ENCODE measurements at regions not wholly inside any gene's neighbourhood (a gene's known extent, or its start where the extent isn't known, plus 50 kb on each side); places are given as distances from the start of the nearest gene placed in this dataset.
A peak's percentile ranks its signal among the peaks of the same experiment; 100 is the strongest.

DNA sequence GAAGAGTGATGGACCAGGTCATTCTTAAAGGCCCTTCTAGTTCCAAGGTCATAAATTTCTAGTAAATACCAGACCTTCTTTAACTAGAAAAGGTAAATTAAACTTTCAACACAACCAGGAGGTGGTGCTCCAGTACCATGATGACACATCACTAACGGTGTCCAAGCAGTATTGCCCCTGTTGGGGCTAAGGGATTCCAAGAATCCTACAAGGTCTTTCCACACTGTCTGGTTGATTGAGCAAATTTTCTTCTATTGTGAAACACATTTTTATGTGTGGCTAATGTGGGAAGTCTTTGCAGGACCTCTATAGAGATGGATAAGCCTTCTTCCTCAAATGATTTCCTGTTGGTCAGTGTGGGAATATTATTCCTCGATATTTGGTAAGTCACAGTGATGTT is 459.6 kb upstream of the PAPPA start:
- Histone ChIP-seq H3K4me3 (ENCODE audit: low read depth, low read length) (no peak overlapping the region), H3K79me2 (ENCODE audit: control insufficient read depth, insufficient read depth, low read length, unreplicated experiment) (no peaks in the 10 kb centered on the region), H3K36me3 (ENCODE audit: insufficient read depth, low read length) (no peaks in the 10 kb centered on the region), H3K27ac (ENCODE audit: low read depth, low read length) (peak overlapping the region; percentile 98), H2AFZ (ENCODE audit: low read length, unreplicated experiment) (no peak overlapping the region), H3K27me3 (ENCODE audit: insufficient read depth, low read length) (no peaks in the 10 kb centered on the region), H3K4me1 (ENCODE audit: control insufficient read depth, insufficient read depth, low read length, unreplicated experiment) (peaks cover 59% of the 10 kb centered on the region)

DNA sequence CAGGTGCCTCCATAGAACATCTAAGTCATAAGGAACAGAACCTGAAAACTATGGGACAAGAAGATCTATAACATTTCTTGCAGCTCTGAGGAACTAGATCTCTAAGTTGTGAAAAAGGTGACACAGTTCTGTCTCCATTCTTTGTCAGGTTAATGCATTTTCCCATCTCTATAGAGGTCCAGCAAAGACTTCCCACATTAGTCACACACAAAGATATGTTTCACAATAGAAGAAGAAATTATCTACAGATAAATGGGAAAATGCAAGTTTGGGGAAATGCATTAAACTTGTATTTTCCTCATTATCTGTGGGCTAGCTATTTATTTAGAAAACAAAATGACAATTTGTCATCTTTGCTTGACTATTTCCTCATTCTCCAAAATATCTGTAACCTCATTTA is 458.6 kb upstream of the PAPPA start:
- peak overlapping the region; percentile 98 for H3K27ac ChIP-seq (ENCODE audit: low read depth, low read length)
- peaks cover 49% of the 10 kb centered on the region for H3K4me1 ChIP-seq (ENCODE audit: control insufficient read depth, insufficient read depth, low read length, unreplicated experiment)
- no peak overlapping the region for H2AFZ ChIP-seq (ENCODE audit: low read length, unreplicated experiment)
- H3K27me3 ChIP-seq (ENCODE audit: insufficient read depth, low read length): no peaks in the 10 kb centered on the region
- no peaks in the 10 kb centered on the region for H3K36me3 ChIP-seq (ENCODE audit: insufficient read depth, low read length)
- no peaks in the 10 kb centered on the region for H3K79me2 ChIP-seq (ENCODE audit: control insufficient read depth, insufficient read depth, low read length, unreplicated experiment)
- H3K4me3 ChIP-seq (ENCODE audit: low read depth, low read length): no peak overlapping the region

DNA sequence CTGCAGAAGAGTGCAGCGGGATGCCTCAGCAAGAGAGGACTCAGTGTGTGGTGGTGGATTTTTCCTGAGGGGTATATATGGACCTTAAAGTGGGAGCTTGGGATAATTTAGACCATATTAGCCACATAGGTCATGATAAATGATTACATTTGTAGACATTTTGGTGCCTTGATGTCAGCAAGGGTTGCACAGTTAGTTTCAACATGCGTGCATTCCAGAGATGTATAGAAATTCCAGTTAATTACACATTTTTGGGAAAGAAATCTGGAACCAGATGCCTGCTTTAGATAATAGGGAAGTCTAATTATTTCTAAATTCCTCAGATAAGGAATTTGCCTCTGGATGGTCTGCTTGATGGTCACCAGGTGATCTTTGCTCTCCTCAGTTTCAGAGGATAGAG is 440.6 kb upstream of the PAPPA start:
- Histone ChIP-seq H3K27me3 (ENCODE audit: insufficient read depth, low read length) (no peaks in the 10 kb centered on the region), H3K27ac (ENCODE audit: low read depth, low read length) (peak overlapping the region; percentile 96), H3K36me3 (ENCODE audit: insufficient read depth, low read length) (no peaks in the 10 kb centered on the region), H2AFZ (ENCODE audit: low read length, unreplicated experiment) (no peak overlapping the region), H3K4me1 (ENCODE audit: control insufficient read depth, insufficient read depth, low read length, unreplicated experiment) (peaks cover 35% of the 10 kb centered on the region), H3K79me2 (ENCODE audit: control insufficient read depth, insufficient read depth, low read length, unreplicated experiment) (no peaks in the 10 kb centered on the region), H3K4me3 (ENCODE audit: low read depth, low read length) (no peak overlapping the region)

DNA sequence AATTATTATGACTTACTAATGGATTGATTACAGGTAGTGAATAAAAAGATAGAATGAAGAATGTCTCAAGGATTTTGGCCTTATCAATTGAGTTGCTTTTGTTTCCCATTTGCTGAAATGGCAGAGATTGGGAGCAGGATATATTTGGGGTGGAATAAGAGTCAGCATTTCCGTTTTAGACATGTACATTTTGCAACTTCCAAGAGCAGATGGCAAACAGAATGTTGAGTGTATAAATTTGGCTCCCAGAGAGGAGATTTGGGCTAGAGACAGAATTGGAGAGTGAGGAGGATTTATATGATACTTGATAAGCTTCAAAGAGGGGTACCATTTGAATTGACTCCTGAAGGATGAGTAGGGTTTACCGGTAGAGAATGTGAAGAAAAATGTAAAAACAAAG is 437.9 kb upstream of the PAPPA start:
- Histone ChIP-seq H3K4me3 (ENCODE audit: low read depth, low read length) (no peak overlapping the region), H3K79me2 (ENCODE audit: control insufficient read depth, insufficient read depth, low read length, unreplicated experiment) (no peaks in the 10 kb centered on the region), H3K27me3 (ENCODE audit: insufficient read depth, low read length) (no peaks in the 10 kb centered on the region), H2AFZ (ENCODE audit: low read length, unreplicated experiment) (no peak overlapping the region), H3K4me1 (ENCODE audit: control insufficient read depth, insufficient read depth, low read length, unreplicated experiment) (peaks cover 40% of the 10 kb centered on the region), H3K36me3 (ENCODE audit: insufficient read depth, low read length) (no peaks in the 10 kb centered on the region), H3K27ac (ENCODE audit: low read depth, low read length) (peak overlapping the region; percentile 96)

DNA sequence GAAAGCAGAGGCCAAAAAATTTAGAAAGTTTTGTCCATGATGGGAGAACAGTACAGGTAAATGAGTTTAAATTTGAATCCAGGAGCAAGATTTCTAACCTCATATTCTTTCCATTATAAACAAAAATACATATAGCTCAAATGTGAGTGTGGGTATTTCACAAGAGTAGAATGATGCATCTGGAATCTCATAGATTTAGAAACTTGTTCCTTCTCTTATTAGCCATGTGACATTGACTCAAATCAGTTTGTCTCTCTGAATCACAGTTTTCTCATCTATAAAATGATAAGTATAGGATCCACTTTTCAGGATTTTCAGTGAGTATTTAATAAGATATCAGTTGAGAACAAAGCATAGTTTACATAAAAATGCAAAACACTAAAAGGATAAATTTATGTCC is 436.3 kb upstream of the PAPPA start:
- H3K36me3 ChIP-seq (ENCODE audit: insufficient read depth, low read length): no peaks in the 10 kb centered on the region
- no peaks in the 10 kb centered on the region for H3K79me2 ChIP-seq (ENCODE audit: control insufficient read depth, insufficient read depth, low read length, unreplicated experiment)
- H3K4me3 ChIP-seq (ENCODE audit: low read depth, low read length): no peak overlapping the region
- peak overlapping the region; percentile 91 for H3K27ac ChIP-seq (ENCODE audit: low read depth, low read length)
- peaks cover 40% of the 10 kb centered on the region for H3K4me1 ChIP-seq (ENCODE audit: control insufficient read depth, insufficient read depth, low read length, unreplicated experiment)
- H2AFZ ChIP-seq (ENCODE audit: low read length, unreplicated experiment): no peak overlapping the region
- H3K27me3 ChIP-seq (ENCODE audit: insufficient read depth, low read length): no peaks in the 10 kb centered on the region

DNA sequence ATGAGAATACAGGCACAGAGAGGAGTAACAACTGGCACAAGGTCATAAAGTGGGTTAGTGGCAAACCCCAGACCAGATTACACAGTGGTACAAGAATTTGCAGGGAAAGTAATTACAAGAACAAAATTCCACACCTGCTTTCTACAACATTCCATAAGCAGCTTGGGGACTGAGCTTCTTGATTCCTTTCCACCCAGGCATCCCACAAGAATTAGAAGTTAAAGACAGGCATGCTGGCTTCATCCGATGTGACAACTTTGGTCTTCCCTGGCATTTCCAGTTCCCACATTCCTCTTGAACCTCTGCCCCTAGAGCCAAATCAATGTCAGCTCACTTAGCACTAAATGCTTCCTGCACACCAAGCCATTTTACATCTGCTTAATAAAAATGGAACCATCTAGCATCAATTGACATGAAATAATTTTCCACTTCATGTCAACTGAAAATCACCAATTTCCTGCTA is 435.8 kb upstream of the PAPPA start:
- Histone ChIP-seq H3K79me2 (ENCODE audit: control insufficient read depth, insufficient read depth, low read length, unreplicated experiment) (no peaks in the 10 kb centered on the region), H3K27me3 (ENCODE audit: insufficient read depth, low read length) (no peaks in the 10 kb centered on the region), H2AFZ (ENCODE audit: low read length, unreplicated experiment) (peak overlapping the region; percentile 6), H3K27ac (ENCODE audit: low read depth, low read length) (peak overlapping the region; percentile 91), H3K36me3 (ENCODE audit: insufficient read depth, low read length) (no peaks in the 10 kb centered on the region), H3K4me1 (ENCODE audit: control insufficient read depth, insufficient read depth, low read length, unreplicated experiment) (peaks cover 40% of the 10 kb centered on the region), H3K4me3 (ENCODE audit: low read depth, low read length) (no peak overlapping the region)

DNA sequence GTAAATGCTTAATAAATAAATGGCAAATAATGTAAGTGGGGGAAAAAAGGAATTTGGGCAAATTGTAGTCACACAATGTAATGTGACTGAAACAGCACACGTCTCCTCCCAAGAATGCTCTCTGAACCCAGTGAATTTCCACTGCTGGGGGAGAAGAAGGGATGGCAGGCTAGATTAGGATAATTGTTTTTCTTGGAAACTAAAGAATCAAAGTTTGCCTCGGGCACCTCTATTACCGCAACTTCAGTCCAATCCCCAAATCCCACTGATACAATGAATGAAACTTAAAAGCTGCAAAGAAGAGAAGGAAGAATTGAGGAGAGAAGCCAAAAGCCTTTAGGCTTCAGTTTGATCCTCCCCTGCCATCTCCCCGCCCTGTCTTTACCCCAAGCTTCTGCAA is 423.2 kb upstream of the PAPPA start:
- Histone ChIP-seq H3K4me1 (ENCODE audit: control insufficient read depth, insufficient read depth, low read length, unreplicated experiment) (peaks cover 21% of the 10 kb centered on the region), H2AFZ (ENCODE audit: low read length, unreplicated experiment) (no peak overlapping the region), H3K27me3 (ENCODE audit: insufficient read depth, low read length) (no peaks in the 10 kb centered on the region), H3K36me3 (ENCODE audit: insufficient read depth, low read length) (no peaks in the 10 kb centered on the region), H3K27ac (ENCODE audit: low read depth, low read length) (no peak overlapping the region), H3K79me2 (ENCODE audit: control insufficient read depth, insufficient read depth, low read length, unreplicated experiment) (no peaks in the 10 kb centered on the region), H3K4me3 (ENCODE audit: low read depth, low read length) (no peak overlapping the region)

DNA sequence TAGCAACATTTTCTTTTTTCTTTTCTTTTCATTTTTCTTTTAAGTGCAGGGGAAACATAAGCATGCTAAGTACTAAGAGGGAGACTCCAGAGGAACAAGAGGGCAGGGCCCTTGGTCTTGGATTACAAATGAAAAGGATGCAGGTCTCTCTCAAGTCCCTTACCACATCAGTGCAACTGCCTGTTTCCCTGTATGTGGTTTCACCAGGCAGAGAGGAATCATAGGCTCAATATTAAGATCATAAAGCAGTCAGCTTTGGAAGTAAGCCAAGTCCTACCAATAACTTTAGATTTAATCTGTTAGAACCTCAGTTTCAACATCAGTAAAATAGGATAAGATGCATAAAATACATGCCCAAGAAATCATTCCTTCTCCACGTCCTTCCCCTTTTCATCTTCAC is 422.7 kb upstream of the PAPPA start:
- peaks cover 21% of the 10 kb centered on the region for H3K4me1 ChIP-seq (ENCODE audit: control insufficient read depth, insufficient read depth, low read length, unreplicated experiment)
- no peak overlapping the region for H3K27ac ChIP-seq (ENCODE audit: low read depth, low read length)
- H3K27me3 ChIP-seq (ENCODE audit: insufficient read depth, low read length): no peaks in the 10 kb centered on the region
- H3K36me3 ChIP-seq (ENCODE audit: insufficient read depth, low read length): no peaks in the 10 kb centered on the region
- no peak overlapping the region for H3K4me3 ChIP-seq (ENCODE audit: low read depth, low read length)
- H2AFZ ChIP-seq (ENCODE audit: low read length, unreplicated experiment): no peak overlapping the region
- H3K79me2 ChIP-seq (ENCODE audit: control insufficient read depth, insufficient read depth, low read length, unreplicated experiment): no peaks in the 10 kb centered on the region

DNA sequence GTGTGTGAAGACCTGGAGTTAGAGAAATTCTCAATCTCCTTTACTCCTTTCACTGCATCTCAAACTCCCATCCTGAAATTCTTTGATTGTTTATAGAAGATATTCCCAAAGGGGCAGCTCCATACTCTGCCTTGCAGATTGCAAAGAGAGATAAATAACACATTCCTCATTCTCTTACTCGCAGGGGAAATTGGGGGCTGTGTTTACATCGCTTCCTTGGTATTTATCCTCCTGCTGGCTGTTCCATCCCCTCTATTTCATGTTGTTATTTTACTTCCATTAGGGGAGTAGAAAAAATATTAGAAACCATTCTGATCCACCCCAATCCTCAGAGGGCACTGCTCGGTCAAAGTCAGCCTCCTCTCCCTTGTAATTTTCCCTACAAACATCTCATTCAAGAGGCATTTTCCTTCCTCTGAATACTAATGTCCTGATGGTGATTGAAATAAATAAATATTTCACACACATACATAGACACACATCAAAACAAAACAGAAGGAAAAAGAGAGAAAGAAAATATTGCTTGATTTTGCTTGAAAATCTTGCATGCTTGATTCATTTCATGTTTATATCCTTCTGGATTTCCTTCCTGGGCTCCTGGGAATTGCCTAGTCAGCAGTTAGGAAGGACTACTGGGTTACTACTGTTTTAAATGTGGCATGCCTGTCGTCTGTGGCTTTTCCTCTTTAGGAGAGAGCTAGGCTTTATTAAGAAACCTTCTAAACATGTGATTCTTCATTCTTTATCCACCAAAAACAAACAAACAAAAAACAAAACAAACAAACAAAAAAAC is 420.1 kb upstream of the PAPPA start:
- H2AFZ ChIP-seq (ENCODE audit: low read length, unreplicated experiment): peak overlapping the region; percentile 11
- no peaks in the 10 kb centered on the region for H3K27me3 ChIP-seq (ENCODE audit: insufficient read depth, low read length)
- peaks cover 21% of the 10 kb centered on the region for H3K4me1 ChIP-seq (ENCODE audit: control insufficient read depth, insufficient read depth, low read length, unreplicated experiment)
- H3K4me3 ChIP-seq (ENCODE audit: low read depth, low read length): no peak overlapping the region
- H3K36me3 ChIP-seq (ENCODE audit: insufficient read depth, low read length): no peaks in the 10 kb centered on the region
- H3K79me2 ChIP-seq (ENCODE audit: control insufficient read depth, insufficient read depth, low read length, unreplicated experiment): no peaks in the 10 kb centered on the region
- H3K27ac ChIP-seq (ENCODE audit: low read depth, low read length): peak overlapping the region; percentile 15

DNA sequence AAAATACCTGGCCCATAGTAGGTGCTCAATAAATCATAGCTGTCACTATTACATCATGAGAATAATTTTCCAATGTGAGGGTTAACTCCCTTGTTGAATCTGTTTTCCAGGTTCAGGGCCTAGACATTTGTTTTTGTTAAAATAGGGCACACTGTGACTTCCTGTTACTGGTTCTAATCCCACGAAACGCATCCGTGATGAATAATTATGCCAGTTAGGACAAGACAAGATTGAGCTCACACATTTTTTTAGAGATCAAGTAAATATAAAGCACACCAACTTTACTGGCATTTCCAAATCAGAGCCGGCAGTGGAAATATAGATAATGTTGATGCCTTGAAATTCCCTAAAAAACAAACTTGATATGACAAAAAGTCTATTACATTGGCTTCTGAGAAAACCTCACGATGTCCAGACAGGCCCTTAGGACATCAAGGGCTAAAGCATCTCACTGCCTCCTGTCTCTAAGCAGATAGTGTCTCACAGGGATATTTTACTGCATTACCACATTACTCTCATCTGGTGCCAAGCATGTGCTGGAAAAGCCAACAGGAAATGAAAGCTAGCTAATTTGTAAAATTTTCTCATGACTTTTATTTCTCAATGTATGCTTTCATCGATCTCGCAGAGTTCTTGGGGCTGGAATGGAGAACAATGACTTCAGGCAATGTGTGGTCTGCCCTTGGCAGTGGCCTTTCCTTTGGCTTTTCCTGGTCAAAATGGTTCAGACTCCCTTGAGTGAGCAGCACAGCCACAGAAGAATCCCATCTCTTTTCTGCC is 414.3 kb upstream of the PAPPA start:
- no peak overlapping the region for H3K27ac ChIP-seq (ENCODE audit: low read depth, low read length)
- H2AFZ ChIP-seq (ENCODE audit: low read length, unreplicated experiment): peak overlapping the region; percentile 13

DNA sequence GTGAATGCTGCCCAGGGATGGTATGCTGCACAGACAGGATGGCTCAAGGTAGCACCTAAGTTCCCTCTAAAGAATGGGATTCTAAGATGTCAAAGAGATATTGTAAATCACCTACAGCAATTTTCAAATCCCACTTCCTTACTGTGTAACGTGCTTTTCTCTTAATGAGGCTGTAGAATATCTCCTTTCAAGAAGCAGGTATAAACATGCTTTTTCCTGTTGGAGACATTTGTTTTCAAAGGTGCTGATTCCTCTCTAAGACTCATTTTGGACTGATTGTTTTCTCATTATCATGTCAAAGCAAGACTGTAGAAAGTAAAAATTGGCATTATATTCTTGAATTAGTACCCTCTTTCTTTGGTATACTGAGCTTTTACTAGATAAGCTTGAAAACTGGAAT is 412.6 kb upstream of the PAPPA start:
- Histone ChIP-seq H3K27me3 (ENCODE audit: insufficient read depth, low read length) (no peaks in the 10 kb centered on the region), H3K4me1 (ENCODE audit: control insufficient read depth, insufficient read depth, low read length, unreplicated experiment) (peaks cover 5% of the 10 kb centered on the region), H2AFZ (ENCODE audit: low read length, unreplicated experiment) (no peak overlapping the region), H3K27ac (ENCODE audit: low read depth, low read length) (no peak overlapping the region), H3K4me3 (ENCODE audit: low read depth, low read length) (no peak overlapping the region), H3K79me2 (ENCODE audit: control insufficient read depth, insufficient read depth, low read length, unreplicated experiment) (no peaks in the 10 kb centered on the region), H3K36me3 (ENCODE audit: insufficient read depth, low read length) (no peaks in the 10 kb centered on the region)

More for the DNA sequence above, 414.3 kb upstream of the PAPPA start:
- peaks cover 7% of the 10 kb centered on the region for H3K4me1 ChIP-seq (ENCODE audit: control insufficient read depth, insufficient read depth, low read length, unreplicated experiment)
- H3K79me2 ChIP-seq (ENCODE audit: control insufficient read depth, insufficient read depth, low read length, unreplicated experiment): no peaks in the 10 kb centered on the region
- no peaks in the 10 kb centered on the region for H3K36me3 ChIP-seq (ENCODE audit: insufficient read depth, low read length)
- no peak overlapping the region for H3K4me3 ChIP-seq (ENCODE audit: low read depth, low read length)
- H3K27me3 ChIP-seq (ENCODE audit: insufficient read depth, low read length): no peaks in the 10 kb centered on the region
